Tibial nerve (tissue), 3 donors: ENCODE measurements at regions not wholly inside any gene's neighbourhood (a gene's known extent, or its start where the extent isn't known, plus 50 kb on each side); places are given as distances from the start of the nearest gene placed in this dataset.

Experiments
- POLR2A ChIP-seq, 2 donors: fragments of 450-650 bp; IDR thresholded peaks; one replicate each; pipeline ENCODE4 v1.6.1; 2017; ENCODE audit warnings: antibody characterized with exemption in 2 of 2, mild to moderate bottlenecking in 2 of 2, moderate library complexity in 2 of 2
- TF ChIP-seq, protein P1 (sequence below), 5 experiments: fragments of 200-600 bp in 3 of 5; fragments of 450-650 bp in 2 of 5; sonication (generic) in 3 of 5; IDR thresholded peaks; one replicate each; pipeline ENCODE4 v1.5.1; 2016 to 2019; ENCODE audit warnings: antibody characterized with exemption in 5 of 5, mild to moderate bottlenecking in 3 of 5, moderate library complexity in 2 of 5

DNA sequence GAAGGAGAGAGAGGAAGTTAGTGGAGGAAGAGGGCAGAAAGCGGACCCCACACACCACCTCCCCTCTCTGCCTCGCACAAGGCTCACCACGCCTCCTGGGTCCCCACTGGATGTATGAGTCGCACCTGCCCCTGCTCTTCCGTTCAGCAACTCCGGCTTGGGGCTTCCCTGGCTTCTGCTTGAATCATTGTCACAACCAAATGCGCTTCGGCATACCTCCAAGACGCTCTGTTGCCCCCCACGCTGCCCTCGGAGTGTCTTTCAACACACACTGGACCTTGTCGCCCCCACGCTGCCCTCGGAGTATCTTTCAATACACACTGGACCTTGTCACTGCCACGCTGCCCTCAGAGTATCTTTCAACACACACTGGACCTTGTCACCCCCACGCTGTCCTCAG is 247.2 kb downstream of the TEX29 start:
- TF ChIP-seq, protein P1, sequence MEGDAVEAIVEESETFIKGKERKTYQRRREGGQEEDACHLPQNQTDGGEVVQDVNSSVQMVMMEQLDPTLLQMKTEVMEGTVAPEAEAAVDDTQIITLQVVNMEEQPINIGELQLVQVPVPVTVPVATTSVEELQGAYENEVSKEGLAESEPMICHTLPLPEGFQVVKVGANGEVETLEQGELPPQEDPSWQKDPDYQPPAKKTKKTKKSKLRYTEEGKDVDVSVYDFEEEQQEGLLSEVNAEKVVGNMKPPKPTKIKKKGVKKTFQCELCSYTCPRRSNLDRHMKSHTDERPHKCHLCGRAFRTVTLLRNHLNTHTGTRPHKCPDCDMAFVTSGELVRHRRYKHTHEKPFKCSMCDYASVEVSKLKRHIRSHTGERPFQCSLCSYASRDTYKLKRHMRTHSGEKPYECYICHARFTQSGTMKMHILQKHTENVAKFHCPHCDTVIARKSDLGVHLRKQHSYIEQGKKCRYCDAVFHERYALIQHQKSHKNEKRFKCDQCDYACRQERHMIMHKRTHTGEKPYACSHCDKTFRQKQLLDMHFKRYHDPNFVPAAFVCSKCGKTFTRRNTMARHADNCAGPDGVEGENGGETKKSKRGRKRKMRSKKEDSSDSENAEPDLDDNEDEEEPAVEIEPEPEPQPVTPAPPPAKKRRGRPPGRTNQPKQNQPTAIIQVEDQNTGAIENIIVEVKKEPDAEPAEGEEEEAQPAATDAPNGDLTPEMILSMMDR (IDR thresholded peaks at IDR 0.05), result no peak
- TF ChIP-seq POLR2A (IDR thresholded peaks at IDR 0.05), result no peak
